PC-3 (cell line): ENCODE measurements at regions not wholly inside any gene's neighbourhood (a gene's known extent, or its start where the extent isn't known, plus 50 kb on each side); places are given as distances from the start of the nearest gene placed in this dataset.

Source experiments
- EZH2 ChIP-seq: fragments of 300-600 bp; sonication (generic); IDR thresholded peaks from one replicate; pipeline ENCODE4 v1.6.1; 2017; ENCODE audit warnings: antibody characterized with exemption, mild to moderate bottlenecking, low read length; ENCODE audit not compliant: unreplicated experiment
- EZH2phosphoT487 ChIP-seq: fragments of 300-600 bp; sonication (generic); IDR thresholded peaks from 2 replicates; pipeline ENCODE4 v1.6.1; 2018; ENCODE audit warnings: mild to moderate bottlenecking, antibody characterized with exemption, low read length, borderline replicate concordance
- TF ChIP-seq, protein P1 (sequence below): fragments of 300-600 bp; sonication (generic); conservative IDR thresholded peaks from 2 replicates; pipeline ENCODE4 v1.5.1; 2017; ENCODE audit warnings: antibody characterized with exemption, low read depth, mild to moderate bottlenecking, low read length

DNA sequence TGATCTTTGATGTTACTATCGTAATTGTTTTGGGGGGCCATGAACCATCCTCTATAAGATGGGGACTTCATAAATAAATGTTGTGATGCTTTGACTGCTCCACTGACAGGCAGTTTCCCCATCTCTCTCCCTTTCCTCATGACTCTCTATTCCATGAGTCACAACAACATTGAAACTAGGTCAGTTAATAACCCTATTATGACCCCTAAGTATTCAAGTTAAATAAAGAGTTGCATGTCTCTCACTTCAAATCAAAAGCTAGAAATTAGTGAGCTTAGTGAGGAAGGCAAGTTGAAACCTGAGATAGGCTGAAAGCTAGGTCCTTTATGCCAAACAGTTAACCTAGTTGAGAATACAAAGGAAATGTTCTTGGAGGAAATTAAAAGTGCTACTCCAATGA is 491.0 kb downstream of the HAO1 start:
- TF ChIP-seq, protein P1, sequence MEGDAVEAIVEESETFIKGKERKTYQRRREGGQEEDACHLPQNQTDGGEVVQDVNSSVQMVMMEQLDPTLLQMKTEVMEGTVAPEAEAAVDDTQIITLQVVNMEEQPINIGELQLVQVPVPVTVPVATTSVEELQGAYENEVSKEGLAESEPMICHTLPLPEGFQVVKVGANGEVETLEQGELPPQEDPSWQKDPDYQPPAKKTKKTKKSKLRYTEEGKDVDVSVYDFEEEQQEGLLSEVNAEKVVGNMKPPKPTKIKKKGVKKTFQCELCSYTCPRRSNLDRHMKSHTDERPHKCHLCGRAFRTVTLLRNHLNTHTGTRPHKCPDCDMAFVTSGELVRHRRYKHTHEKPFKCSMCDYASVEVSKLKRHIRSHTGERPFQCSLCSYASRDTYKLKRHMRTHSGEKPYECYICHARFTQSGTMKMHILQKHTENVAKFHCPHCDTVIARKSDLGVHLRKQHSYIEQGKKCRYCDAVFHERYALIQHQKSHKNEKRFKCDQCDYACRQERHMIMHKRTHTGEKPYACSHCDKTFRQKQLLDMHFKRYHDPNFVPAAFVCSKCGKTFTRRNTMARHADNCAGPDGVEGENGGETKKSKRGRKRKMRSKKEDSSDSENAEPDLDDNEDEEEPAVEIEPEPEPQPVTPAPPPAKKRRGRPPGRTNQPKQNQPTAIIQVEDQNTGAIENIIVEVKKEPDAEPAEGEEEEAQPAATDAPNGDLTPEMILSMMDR, result no peak
- TF ChIP-seq EZH2phosphoT487 (no peak), EZH2 (no peak)
